Activated T-helper 2 cell treated with anti-CD3 and anti-CD28 coated beads, Interferon-gamma antibody, Interleukin-2, Interleukin-4, amounts not matched to agents 10 μg/mL and 5 μg/mL and 100 μg/mL, durations not matched to agents 14 hours and 24 hours and 36 hours (primary cell): ENCODE measurements at regions not wholly inside any gene's neighbourhood (a gene's known extent, or its start where the extent isn't known, plus 50 kb on each side); places are given as distances from the start of the nearest gene placed in this dataset.
"Not testable (repeated sequence)": the region's sequence is repeated elsewhere in the genome, so short reads cannot be mapped to it uniquely, and the experiment has no call there.

Source experiments
- DNase-seq: peaks from one replicate; pipeline ENCODE4 v3.0.0; 2021; ENCODE audit warnings: low spot score
- H3K27ac Mint-ChIP-seq: one replicate; pipeline ENCODE4 v1.8.0; 2021; ENCODE audit warnings: mixed read lengths
- H3K27me3 Mint-ChIP-seq: one replicate; pipeline ENCODE4 v1.8.0; 2021; ENCODE audit warnings: low read depth, mixed read lengths
- H3K36me3 Mint-ChIP-seq: one replicate; pipeline ENCODE4 v1.8.0; 2021; ENCODE audit warnings: low read depth, mixed read lengths
- H3K4me1 Mint-ChIP-seq: one replicate; pipeline ENCODE4 v1.8.0; 2021; ENCODE audit warnings: low read depth, mixed read lengths
- H3K4me3 Mint-ChIP-seq: one replicate; pipeline ENCODE4 v1.8.0; 2021; ENCODE audit warnings: low read depth, mild to moderate bottlenecking, moderate library complexity, mixed read lengths
- H3K9me3 Mint-ChIP-seq: one replicate; pipeline ENCODE4 v1.8.0; 2021; ENCODE audit warnings: mixed read lengths
- intact Hi-C: fragments of 100-400 bp; cut with micrococcal nuclease; formaldehyde crosslinking; loops from one replicate; pipeline ENCODE4 v1.15.1; 2023

DNA sequence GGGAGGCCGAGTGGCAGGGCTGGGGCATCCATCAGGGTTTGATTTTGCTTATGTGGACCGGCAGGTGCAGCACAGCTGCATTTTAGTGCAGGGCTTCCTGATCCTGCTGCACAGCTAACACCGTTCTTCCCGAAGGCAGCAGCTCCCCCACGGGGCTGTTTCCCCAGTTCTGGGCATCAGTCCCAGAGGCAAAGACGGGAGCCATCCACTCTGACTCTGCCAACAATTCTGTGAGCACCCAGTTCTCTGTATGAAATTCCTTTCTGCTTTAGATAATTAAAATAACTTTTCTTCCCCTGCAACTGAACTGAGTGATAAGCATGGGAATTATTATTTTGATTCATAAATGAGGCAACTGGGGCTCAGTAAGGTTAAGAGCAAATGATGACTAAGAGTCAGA is 262.9 kb upstream of the ATP10A start:
- no peaks in the 10 kb centered on the region for H3K36me3 Mint-ChIP-seq
- H3K9me3 Mint-ChIP-seq = no peaks in the 10 kb centered on the region
- no peak for DNase-seq
- no peak overlapping the region for H3K4me3 Mint-ChIP-seq
- no peaks in the 10 kb centered on the region for H3K4me1 Mint-ChIP-seq
- intact Hi-C loops = no loop called here
- no peak overlapping the region for H3K27ac Mint-ChIP-seq
- no peaks in the 10 kb centered on the region for H3K27me3 Mint-ChIP-seq

DNA sequence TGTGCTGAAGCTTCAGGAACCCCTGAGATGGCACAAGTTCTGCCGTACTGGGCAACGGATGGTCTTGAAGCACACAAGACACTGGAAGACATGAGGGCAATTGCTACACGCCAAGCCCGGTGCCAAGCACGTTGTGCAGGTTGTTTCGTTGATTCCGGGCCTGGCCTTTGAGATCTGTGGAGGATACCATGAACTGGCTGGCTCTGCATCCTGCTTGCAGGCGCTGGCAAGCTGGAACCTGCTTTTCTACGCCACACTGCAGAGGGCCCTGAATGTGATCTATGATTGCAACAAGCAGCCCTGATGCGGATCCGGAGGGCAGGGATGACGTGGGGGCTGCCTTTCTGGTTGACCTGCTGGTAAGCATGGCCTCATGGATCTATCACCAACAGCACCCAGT is 262.5 kb upstream of the ATP10A start:
- intact Hi-C loops = no loop called here
- no peak overlapping the region for H3K27ac Mint-ChIP-seq
- H3K4me1 Mint-ChIP-seq = no peaks in the 10 kb centered on the region
- no peak overlapping the region for H3K4me3 Mint-ChIP-seq
- no peaks in the 10 kb centered on the region for H3K9me3 Mint-ChIP-seq
- no peaks in the 10 kb centered on the region for H3K36me3 Mint-ChIP-seq
- DNase-seq = no peak
- no peaks in the 10 kb centered on the region for H3K27me3 Mint-ChIP-seq

- no peak for DNase-seq
- no peaks in the 10 kb centered on the region for H3K9me3 Mint-ChIP-seq
- no peaks in the 10 kb centered on the region for H3K36me3 Mint-ChIP-seq
- no peaks in the 10 kb centered on the region for H3K4me1 Mint-ChIP-seq
- H3K27me3 Mint-ChIP-seq = no peaks in the 10 kb centered on the region
- no peak overlapping the region for H3K4me3 Mint-ChIP-seq
- intact Hi-C loops = no loop called here
- H3K27ac Mint-ChIP-seq = no peak overlapping the region
These were observed 256.2 kb upstream of the ATP10A start for GRCh38 chr15:26119322-26119721.

DNA sequence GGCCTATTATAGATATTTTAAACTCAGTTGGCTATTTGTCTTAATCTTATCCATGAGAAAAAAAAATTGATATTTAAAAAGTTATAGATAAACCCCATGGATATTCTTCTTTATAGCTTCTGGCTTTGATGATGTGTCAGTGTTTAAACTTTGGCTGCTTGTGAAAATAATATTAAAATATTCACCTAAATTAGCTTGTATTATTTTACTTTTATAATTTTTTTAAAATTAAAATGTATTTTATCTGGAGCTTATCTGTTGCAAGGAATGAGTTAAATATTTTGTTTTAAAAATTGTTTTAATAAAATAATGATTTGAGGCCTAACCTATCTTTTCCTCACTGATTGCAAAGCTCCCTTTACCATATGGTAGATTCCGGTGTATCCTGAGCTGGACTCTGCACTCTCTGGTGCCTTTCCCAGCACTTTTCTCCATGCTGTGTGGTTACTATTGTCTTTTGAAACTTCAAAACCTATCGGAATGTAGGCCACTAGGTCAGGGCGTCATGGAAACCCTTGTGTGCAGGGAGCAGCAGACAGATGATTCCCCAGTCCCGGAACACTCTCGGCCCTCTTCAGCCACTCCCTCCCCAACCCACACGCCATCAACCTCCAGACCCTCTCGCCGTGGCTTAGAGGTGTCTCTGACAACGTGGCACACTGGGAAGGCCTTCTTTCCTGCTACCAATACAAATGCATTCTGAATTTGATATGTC is 252.3 kb upstream of the ATP10A start:
- Mint-ChIP-seq H3K27ac (no peak overlapping the region), H3K27me3 (no peaks in the 10 kb centered on the region), H3K9me3 (no peaks in the 10 kb centered on the region), H3K4me3 (no peak overlapping the region), H3K4me1 (no peaks in the 10 kb centered on the region), H3K36me3 (no peaks in the 10 kb centered on the region)
- DNase-seq = no peak
- intact Hi-C loops = no loop called here

GRCh38 chr15:26114128-26114527 is 251.0 kb upstream of the ATP10A start:
- H3K36me3 Mint-ChIP-seq, H3K27ac Mint-ChIP-seq, H3K9me3 Mint-ChIP-seq, H3K27me3 Mint-ChIP-seq, H3K4me1 Mint-ChIP-seq, H3K4me3 Mint-ChIP-seq, DNase-seq, intact Hi-C loops: not testable (repeated sequence)

DNA sequence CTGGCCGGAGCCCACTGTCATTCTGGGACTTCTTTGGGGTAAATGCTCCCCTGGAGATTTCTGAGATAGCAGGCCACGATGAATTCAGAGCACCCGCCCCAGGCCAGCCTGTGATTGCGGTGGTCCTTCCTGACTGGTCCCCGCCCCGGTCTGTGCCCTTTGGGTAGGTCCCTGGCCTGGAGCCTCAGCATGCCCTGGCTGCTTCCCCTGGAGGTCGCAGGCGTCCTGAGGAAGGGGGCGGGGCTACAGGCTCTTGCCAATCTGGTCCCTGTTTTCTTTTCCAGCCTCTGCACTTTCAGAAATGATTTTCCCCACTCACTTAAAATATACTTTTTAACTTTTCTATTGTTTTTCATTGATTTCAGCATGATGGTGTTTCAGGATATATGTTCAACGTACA is 250.2 kb upstream of the ATP10A start:
- DNase-seq = no peak
- Mint-ChIP-seq H3K27me3 (no peaks in the 10 kb centered on the region), H3K4me3 (no peak overlapping the region), H3K9me3 (no peaks in the 10 kb centered on the region), H3K36me3 (no peaks in the 10 kb centered on the region), H3K27ac (no peak overlapping the region), H3K4me1 (no peaks in the 10 kb centered on the region)
- intact Hi-C loops = no loop called here

DNA sequence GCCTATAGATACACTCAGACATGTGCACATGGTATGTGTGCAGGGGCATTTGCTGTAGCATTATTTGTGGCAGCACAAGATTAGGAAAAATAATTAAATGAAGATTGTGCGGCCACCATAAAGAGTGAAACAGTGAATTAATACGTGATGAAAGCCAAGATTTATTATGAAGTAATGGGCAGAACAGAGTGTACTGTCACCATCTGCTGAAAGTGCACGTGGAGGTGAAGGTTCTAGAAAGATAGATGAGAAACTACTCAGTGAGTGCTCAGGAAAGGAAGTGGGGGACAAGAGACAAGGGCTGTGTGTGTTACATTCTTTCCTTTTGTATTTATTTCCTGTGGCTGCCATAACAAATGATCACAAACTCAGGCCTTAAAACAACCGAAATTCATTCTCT is 246.1 kb upstream of the ATP10A start:
- H3K9me3 Mint-ChIP-seq = no peaks in the 10 kb centered on the region
- H3K36me3 Mint-ChIP-seq = no peaks in the 10 kb centered on the region
- H3K27me3 Mint-ChIP-seq = no peaks in the 10 kb centered on the region
- no peak overlapping the region for H3K4me3 Mint-ChIP-seq
- intact Hi-C loops = no loop called here
- no peak overlapping the region for H3K27ac Mint-ChIP-seq
- no peak for DNase-seq
- no peaks in the 10 kb centered on the region for H3K4me1 Mint-ChIP-seq

GRCh38 chr15:26106556-26106955 is 243.4 kb upstream of the ATP10A start:
- H3K27me3 Mint-ChIP-seq = no peaks in the 10 kb centered on the region
- H3K4me1 Mint-ChIP-seq = no peaks in the 10 kb centered on the region
- intact Hi-C loops = no loop called here
- no peaks in the 10 kb centered on the region for H3K9me3 Mint-ChIP-seq
- no peak overlapping the region for H3K4me3 Mint-ChIP-seq
- DNase-seq = no peak
- H3K27ac Mint-ChIP-seq = no peak overlapping the region
- H3K36me3 Mint-ChIP-seq = no peaks in the 10 kb centered on the region

DNA sequence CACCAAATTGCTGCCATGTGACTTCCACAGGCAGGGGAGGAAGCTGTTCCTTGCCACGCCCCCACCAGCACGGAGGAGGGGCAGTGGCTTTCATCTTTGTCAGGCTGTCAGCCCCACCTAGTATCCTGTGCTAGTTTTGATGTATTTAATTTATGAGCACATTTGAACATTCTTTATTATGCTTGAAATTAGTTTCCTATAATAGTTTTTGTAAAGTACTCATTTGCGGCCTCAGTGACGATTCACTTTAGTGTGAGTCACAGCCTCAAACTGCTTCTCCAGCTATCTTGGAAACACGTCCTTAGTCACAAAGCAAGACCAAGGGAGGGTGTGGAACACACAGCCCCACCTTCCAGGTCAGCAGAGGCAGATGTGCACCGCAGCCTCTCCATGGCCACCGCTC is 239.9 kb upstream of the ATP10A start:
- Mint-ChIP-seq H3K9me3 (no peaks in the 10 kb centered on the region), H3K4me1 (peaks cover 4% of the 10 kb centered on the region)

DNA sequence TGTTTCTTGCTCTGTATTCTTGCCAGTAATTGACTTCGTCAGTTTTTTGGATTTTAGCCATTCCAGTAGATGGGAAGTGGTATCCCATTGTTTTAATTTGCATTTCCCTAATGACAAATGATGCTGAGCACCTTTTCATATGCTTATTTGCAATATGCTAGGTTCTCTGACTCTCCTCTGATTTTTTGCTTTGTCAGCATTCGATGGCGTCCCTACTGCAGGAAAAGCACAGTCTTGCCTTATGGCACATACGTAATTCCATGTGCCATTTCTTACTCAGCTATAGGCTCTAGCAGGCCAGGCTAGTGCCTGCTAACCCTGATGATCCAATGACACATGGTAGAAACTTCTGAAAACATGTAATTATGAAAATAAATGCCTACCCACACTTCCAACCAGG is 239.2 kb upstream of the ATP10A start:
- intact Hi-C loops = no loop called here
- Mint-ChIP-seq H3K27me3 (no peaks in the 10 kb centered on the region), H3K27ac (no peak overlapping the region), H3K4me1 (peaks cover 4% of the 10 kb centered on the region), H3K4me3 (no peak overlapping the region), H3K36me3 (no peaks in the 10 kb centered on the region), H3K9me3 (no peaks in the 10 kb centered on the region)
- no peak for DNase-seq

More for the DNA sequence above, 239.9 kb upstream of the ATP10A start:
- Mint-ChIP-seq H3K27me3 (no peaks in the 10 kb centered on the region), H3K36me3 (no peaks in the 10 kb centered on the region), H3K27ac (no peak overlapping the region), H3K4me3 (no peak overlapping the region)
- no peak for DNase-seq
- intact Hi-C loops = no loop called here

DNA sequence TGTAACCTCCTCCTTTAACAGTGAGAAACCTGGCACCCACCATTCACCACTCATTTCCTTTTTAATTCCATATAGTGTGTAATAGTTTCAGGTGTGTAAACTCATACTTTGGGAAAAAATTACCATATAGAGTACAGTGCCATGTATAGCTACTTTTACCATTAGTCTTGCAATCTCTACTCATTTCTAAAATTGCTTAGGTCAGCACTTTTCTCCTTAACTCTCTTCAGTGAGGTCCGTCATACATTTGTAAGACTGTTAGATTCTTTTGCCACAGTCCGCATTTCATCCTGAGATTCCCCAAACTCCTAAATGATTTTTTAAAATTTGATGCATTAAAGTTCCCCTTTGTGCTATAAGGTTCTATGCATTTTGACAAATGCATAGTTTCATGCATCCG is 238.3 kb upstream of the ATP10A start:
- Mint-ChIP-seq H3K4me3 (no peak overlapping the region), H3K36me3 (no peaks in the 10 kb centered on the region), H3K27me3 (no peaks in the 10 kb centered on the region), H3K9me3 (no peaks in the 10 kb centered on the region), H3K4me1 (peaks cover 4% of the 10 kb centered on the region), H3K27ac (no peak overlapping the region)
- no peak for DNase-seq
- intact Hi-C loops = no loop called here

- DNase-seq = no peak
- Mint-ChIP-seq H3K27ac (no peak overlapping the region), H3K4me1 (peaks cover 4% of the 10 kb centered on the region), H3K4me3 (no peak overlapping the region), H3K36me3 (no peaks in the 10 kb centered on the region), H3K9me3 (no peaks in the 10 kb centered on the region), H3K27me3 (no peaks in the 10 kb centered on the region)
- intact Hi-C loops = no loop called here
These were observed 235.7 kb upstream of the ATP10A start for GRCh38 chr15:26098801-26099200.

- intact Hi-C loops = no loop called here
- peaks cover 4% of the 10 kb centered on the region for H3K4me1 Mint-ChIP-seq
- H3K36me3 Mint-ChIP-seq = no peaks in the 10 kb centered on the region
- no peak for DNase-seq
- H3K27ac Mint-ChIP-seq = no peak overlapping the region
- no peak overlapping the region for H3K4me3 Mint-ChIP-seq
- peaks cover 2% of the 10 kb centered on the region for H3K27me3 Mint-ChIP-seq
- no peaks in the 10 kb centered on the region for H3K9me3 Mint-ChIP-seq
These were observed 234.1 kb upstream of the ATP10A start for GRCh38 chr15:26097216-26097615.

GRCh38 chr15:26096581-26096980 is 233.5 kb upstream of the ATP10A start:
- no peaks in the 10 kb centered on the region for H3K36me3 Mint-ChIP-seq
- H3K9me3 Mint-ChIP-seq = no peaks in the 10 kb centered on the region
- no peak overlapping the region for H3K27ac Mint-ChIP-seq
- DNase-seq = no peak
- intact Hi-C loops = no loop called here
- H3K4me3 Mint-ChIP-seq = no peak overlapping the region
- H3K27me3 Mint-ChIP-seq = peaks cover 2% of the 10 kb centered on the region
- H3K4me1 Mint-ChIP-seq = peaks cover 4% of the 10 kb centered on the region
